ENCODE measurements at regions not wholly inside any gene's neighbourhood (a gene's known extent, or its start where the extent isn't known, plus 50 kb on each side); places are given as distances from the start of the nearest gene placed in this dataset.
"Not testable (repeated sequence)": the region's sequence is repeated elsewhere in the genome, so short reads cannot be mapped to it uniquely, and the experiment has no call there.

- DNase-seq: no peak
Observed at GRCh38 chr6:72534236-72534635, 87.6 kb upstream of the KCNQ5 start.

GRCh38 chr6:72535124-72535523 is 86.7 kb upstream of the KCNQ5 start:
- no peak for DNase-seq

- no peak for DNase-seq
Observed at GRCh38 chr6:72547020-72547419, 74.8 kb upstream of the KCNQ5 start.

GRCh38 chr6:72551470-72551869 is 70.4 kb upstream of the KCNQ5 start:
- DNase-seq: no peak

GRCh38 chr6:72552938-72553337 is 68.9 kb upstream of the KCNQ5 start:
- DNase-seq: peak; percentile 84

GRCh38 chr6:72553531-72554511 is 68.0 kb upstream of the KCNQ5 start:
- DNase-seq: peak; percentile 68

- DNase-seq: peak; percentile 15
Observed at GRCh38 chr6:72554761-72555221, 67.1 kb upstream of the KCNQ5 start.

- DNase-seq: no peak
Observed at GRCh38 chr6:72559067-72559466, 62.8 kb upstream of the KCNQ5 start.

GRCh38 chr6:72559555-72559954 is 62.3 kb upstream of the KCNQ5 start:
- DNase-seq: no peak

GRCh38 chr6:72560721-72561593 is 60.9 kb upstream of the KCNQ5 start:
- no peak for DNase-seq

GRCh38 chr6:72561629-72562028 is 60.2 kb upstream of the KCNQ5 start:
- no peak for DNase-seq

- DNase-seq: no peak
Observed at GRCh38 chr6:72564231-72564630, 57.6 kb upstream of the KCNQ5 start.

- not testable (repeated sequence) for DNase-seq
Observed at GRCh38 chr6:72571993-72572392, 49.9 kb upstream of the KCNQ5 start.

Data from eye (tissue), 1 donor.